Large intestine (tissue), 3 donors: ENCODE measurements at regions not wholly inside any gene's neighbourhood (a gene's known extent, or its start where the extent isn't known, plus 50 kb on each side); places are given as distances from the start of the nearest gene placed in this dataset.

Source experiments
- DNase-seq, 2 donors: peaks; one replicate each; pipeline versions ENCODE4 v3.0.0 to v3.0.0-alpha.2; 2013
- H3K27ac ChIP-seq: one replicate; pipeline ENCODE4 v1.5.1; 2013; ENCODE audit warnings: low read length
- H3K27me3 ChIP-seq: 2 replicates; pipeline ENCODE4 v1.6.1; 2013; ENCODE audit warnings: low read length; ENCODE audit not compliant: control insufficient read depth, insufficient read depth
- H3K36me3 ChIP-seq: 2 replicates; pipeline ENCODE4 v1.6.1; 2013; ENCODE audit warnings: low read length; ENCODE audit not compliant: control insufficient read depth, insufficient read depth
- H3K4me1 ChIP-seq: one replicate; pipeline ENCODE4 v1.6.1; 2013; ENCODE audit warnings: low read length; ENCODE audit not compliant: control insufficient read depth, insufficient read depth
- H3K4me3 ChIP-seq: one replicate; pipeline ENCODE4 v1.5.1; 2013; ENCODE audit warnings: low read length
- H3K9me3 ChIP-seq: one replicate; pipeline ENCODE4 v1.6.1; 2013; ENCODE audit warnings: mild to moderate bottlenecking, low read depth, low read length, moderate library complexity; ENCODE audit not compliant: control insufficient read depth
- WGBS: methylation state at CpG from one replicate; pipeline ENCODE4 v1.1.5; 2013; ENCODE audit warnings: low lambda C conversion rate; ENCODE audit not compliant: insufficient coverage; 5-methylcytosine and 5-hydroxymethylcytosine counted together

- DNase-seq, result no peak
- Histone ChIP-seq H3K9me3 (no peaks in the 10 kb centered on the region), H3K36me3 (no peaks in the 10 kb centered on the region), H3K27me3 (no peaks in the 10 kb centered on the region), H3K4me1 (no peaks in the 10 kb centered on the region), H3K4me3 (no peak overlapping the region), H3K27ac (no peak overlapping the region)
Measured at GRCh38 chr5:57754616-57755015, 272.0 kb upstream of the ACTBL2 start.

GRCh38 chr5:57753446-57753845 is 270.8 kb upstream of the ACTBL2 start:
- H3K4me1 ChIP-seq, result no peaks in the 10 kb centered on the region
- no peaks in the 10 kb centered on the region for H3K36me3 ChIP-seq
- no CpG with 5 or more reads among the region's 1 CpG for WGBS
- no peaks in the 10 kb centered on the region for H3K9me3 ChIP-seq
- no peak overlapping the region for H3K27ac ChIP-seq
- no peak overlapping the region for H3K4me3 ChIP-seq
- no peak for DNase-seq
- H3K27me3 ChIP-seq, result no peaks in the 10 kb centered on the region

- 60% methylated on average over 1 of the region's 2 CpGs for WGBS
Measured at GRCh38 chr5:57751710-57752109, 269.1 kb upstream of the ACTBL2 start.

GRCh38 chr5:57750891-57751290 is 268.3 kb upstream of the ACTBL2 start:
- no peak overlapping the region for H3K4me3 ChIP-seq
- no peaks in the 10 kb centered on the region for H3K4me1 ChIP-seq
- DNase-seq, result no peak
- H3K9me3 ChIP-seq, result no peaks in the 10 kb centered on the region
- WGBS, result 80% methylated on average over 2 of the region's 9 CpGs
- no peak overlapping the region for H3K27ac ChIP-seq
- H3K36me3 ChIP-seq, result no peaks in the 10 kb centered on the region
- no peaks in the 10 kb centered on the region for H3K27me3 ChIP-seq

More at GRCh38 chr5:57751710-57752109, 269.1 kb upstream of the ACTBL2 start:
- Histone ChIP-seq H3K4me1 (no peaks in the 10 kb centered on the region), H3K27me3 (no peaks in the 10 kb centered on the region), H3K27ac (no peak overlapping the region), H3K36me3 (no peaks in the 10 kb centered on the region), H3K4me3 (no peak overlapping the region), H3K9me3 (no peaks in the 10 kb centered on the region)
- DNase-seq, result no peak

GRCh38 chr5:57750282-57750681 is 267.7 kb upstream of the ACTBL2 start:
- Histone ChIP-seq H3K27me3 (no peaks in the 10 kb centered on the region), H3K4me3 (no peak overlapping the region), H3K4me1 (no peaks in the 10 kb centered on the region), H3K36me3 (no peaks in the 10 kb centered on the region), H3K9me3 (no peaks in the 10 kb centered on the region), H3K27ac (no peak overlapping the region)
- no CpG with 5 or more reads among the region's 10 CpGs for WGBS
- DNase-seq, result no peak

GRCh38 chr5:57749396-57749795 is 266.8 kb upstream of the ACTBL2 start:
- DNase-seq, result no peak
- no peaks in the 10 kb centered on the region for H3K4me1 ChIP-seq
- H3K4me3 ChIP-seq, result no peak overlapping the region
- no peaks in the 10 kb centered on the region for H3K27me3 ChIP-seq
- no peaks in the 10 kb centered on the region for H3K9me3 ChIP-seq
- no peak overlapping the region for H3K27ac ChIP-seq
- no peaks in the 10 kb centered on the region for H3K36me3 ChIP-seq

GRCh38 chr5:57745700-57746651 is 263.4 kb upstream of the ACTBL2 start:
- H3K36me3 ChIP-seq, result no peaks in the 10 kb centered on the region
- H3K4me3 ChIP-seq, result no peak overlapping the region
- H3K27ac ChIP-seq, result no peak overlapping the region
- H3K27me3 ChIP-seq, result no peaks in the 10 kb centered on the region
- H3K4me1 ChIP-seq, result peaks cover 10% of the 10 kb centered on the region
- no peaks in the 10 kb centered on the region for H3K9me3 ChIP-seq
- 100% methylated on average over 1 of the region's 7 CpGs for WGBS
- no peak for DNase-seq

GRCh38 chr5:57745029-57745428 is 262.4 kb upstream of the ACTBL2 start:
- no peak overlapping the region for H3K27ac ChIP-seq
- no peak overlapping the region for H3K4me3 ChIP-seq
- no peaks in the 10 kb centered on the region for H3K36me3 ChIP-seq
- no peaks in the 10 kb centered on the region for H3K27me3 ChIP-seq
- no peaks in the 10 kb centered on the region for H3K9me3 ChIP-seq
- H3K4me1 ChIP-seq, result peaks cover 10% of the 10 kb centered on the region
- DNase-seq, result no peak

- no peak overlapping the region for H3K4me3 ChIP-seq
- DNase-seq, result no peak
- no peak overlapping the region for H3K27ac ChIP-seq
- no peaks in the 10 kb centered on the region for H3K27me3 ChIP-seq
- H3K9me3 ChIP-seq, result no peaks in the 10 kb centered on the region
- H3K4me1 ChIP-seq, result peaks cover 10% of the 10 kb centered on the region
- H3K36me3 ChIP-seq, result no peaks in the 10 kb centered on the region
Measured at GRCh38 chr5:57741336-57741735, 258.7 kb upstream of the ACTBL2 start.

- H3K4me3 ChIP-seq, result no peak overlapping the region
- no peaks in the 10 kb centered on the region for H3K27me3 ChIP-seq
- H3K36me3 ChIP-seq, result no peaks in the 10 kb centered on the region
- DNase-seq, result no peak
- H3K4me1 ChIP-seq, result peaks cover 8% of the 10 kb centered on the region
- no peak overlapping the region for H3K27ac ChIP-seq
- no peaks in the 10 kb centered on the region for H3K9me3 ChIP-seq
- 100% methylated on average over 1 of the region's 1 CpG for WGBS
Measured at GRCh38 chr5:57738787-57739186, 256.2 kb upstream of the ACTBL2 start.

- Histone ChIP-seq H3K4me1 (peaks cover 6% of the 10 kb centered on the region), H3K4me3 (no peak overlapping the region), H3K36me3 (no peaks in the 10 kb centered on the region), H3K9me3 (no peaks in the 10 kb centered on the region), H3K27ac (no peak overlapping the region), H3K27me3 (no peaks in the 10 kb centered on the region)
- DNase-seq, result peak in 1 of 2 donors; percentile 45
- WGBS, result 100% methylated on average over 1 of the region's 2 CpGs
Measured at GRCh38 chr5:57738301-57738700, 255.7 kb upstream of the ACTBL2 start.
